HPDE6-E6E7 (cell line): ENCODE measurements at regions not wholly inside any gene's neighbourhood (a gene's known extent, or its start where the extent isn't known, plus 50 kb on each side); places are given as distances from the start of the nearest gene placed in this dataset.
"Not testable (repeated sequence)": the region's sequence is repeated elsewhere in the genome, so short reads cannot be mapped to it uniquely, and the experiment has no call there.

Source experiments
- DNase-seq: peaks from one replicate; pipeline ENCODE4 v3.0.0; 2011; ENCODE audit warnings: missing footprints; ENCODE audit errors: extremely low spot score

DNA sequence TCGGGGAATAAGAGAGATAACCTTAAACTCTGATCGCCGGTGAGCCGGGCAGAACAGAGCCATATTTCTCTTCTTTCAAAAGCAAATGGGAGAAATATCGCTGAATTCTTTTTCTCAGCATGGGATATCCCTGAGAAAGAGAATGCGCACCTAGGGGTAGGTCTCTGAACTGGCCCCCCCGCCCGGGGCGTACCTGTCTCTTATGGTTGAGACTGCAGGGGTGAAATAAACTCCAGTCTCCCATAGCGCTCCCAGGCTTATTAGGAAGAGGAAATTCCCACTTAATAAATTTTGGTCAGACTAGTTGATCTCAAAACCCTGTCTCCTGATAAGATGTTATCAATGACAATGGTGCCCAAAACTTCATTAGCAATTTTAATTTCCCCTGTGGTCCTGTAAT is 58.8 kb upstream of the ADAMTS5 start:
- DNase-seq: not testable (repeated sequence)

DNA sequence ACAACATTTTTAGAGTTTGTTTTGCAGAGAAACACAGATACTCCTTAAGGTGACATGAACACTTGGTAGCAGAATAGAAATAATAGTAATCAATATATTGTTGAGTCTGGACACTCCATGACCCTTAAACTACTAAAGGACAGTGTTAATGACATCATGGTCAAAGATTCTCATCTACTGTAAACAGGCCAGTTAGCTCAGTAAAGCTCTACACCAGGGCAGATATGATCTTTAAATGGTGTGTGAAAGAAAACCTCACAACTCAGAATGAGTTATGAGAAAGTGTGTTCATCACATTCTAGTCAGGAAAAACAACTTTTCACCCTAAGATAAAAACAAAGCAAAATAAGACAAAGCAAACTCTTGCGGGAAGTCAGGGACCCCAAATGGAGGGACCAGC is 58.1 kb upstream of the ADAMTS5 start:
- no peak for DNase-seq

DNA sequence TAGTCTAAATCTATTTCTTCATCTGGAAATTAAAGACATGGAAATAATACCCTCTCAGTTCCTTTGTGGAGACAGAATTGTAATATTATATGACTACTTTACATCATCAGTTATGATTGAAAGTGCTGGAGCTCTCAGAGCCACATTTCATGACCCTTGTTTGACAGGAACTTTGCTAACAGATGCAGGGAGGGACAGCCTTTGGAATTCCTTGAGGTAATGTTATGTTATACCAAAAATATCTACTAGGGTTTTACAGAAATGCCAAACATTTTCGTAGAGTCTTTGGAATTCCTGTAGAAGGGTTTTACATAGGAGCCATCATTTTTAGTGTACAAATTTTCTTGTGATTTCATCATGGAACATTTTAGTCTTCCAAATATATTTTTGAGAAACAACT is 57.4 kb upstream of the ADAMTS5 start:
- no peak for DNase-seq

DNA sequence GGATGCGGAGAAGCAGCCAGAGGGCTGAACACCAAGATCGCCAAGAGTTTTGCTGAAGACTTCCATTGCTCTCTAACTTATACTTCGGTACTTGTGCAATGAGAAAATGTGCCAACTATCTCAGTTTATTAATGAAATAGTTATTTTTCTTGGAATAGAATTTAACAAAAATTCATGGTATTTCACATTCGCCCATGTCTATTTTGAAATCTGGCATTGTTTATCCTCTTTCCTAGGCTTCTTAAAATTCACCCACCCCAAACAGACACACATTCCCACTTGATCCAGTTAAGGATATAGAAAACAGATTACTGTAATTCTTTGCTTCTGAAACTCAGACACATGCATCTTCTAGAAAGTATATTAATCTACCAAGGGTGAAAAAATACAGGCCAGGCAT is 56.3 kb upstream of the ADAMTS5 start:
- no peak for DNase-seq

- DNase-seq: no peak
These were observed 54.9 kb upstream of the ADAMTS5 start for GRCh38 chr21:27021801-27022200.

DNA sequence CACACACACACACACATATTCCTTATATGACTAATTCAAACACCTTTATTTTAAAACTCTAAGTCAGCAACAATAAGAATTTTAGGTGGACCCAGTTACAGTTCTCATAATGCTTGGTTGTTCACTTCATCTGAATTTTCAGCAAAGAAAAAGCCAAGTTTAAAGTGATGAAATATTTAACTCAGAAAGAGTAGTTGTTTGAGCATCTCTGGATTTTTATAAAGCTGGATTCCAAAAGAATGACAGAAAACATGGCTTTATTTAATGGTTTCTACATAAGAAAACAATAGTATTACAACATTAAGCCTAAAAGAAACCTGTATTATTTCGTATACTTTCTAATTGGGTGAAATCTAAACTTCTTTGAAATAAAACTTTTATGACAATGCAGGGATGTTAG is 54.2 kb upstream of the ADAMTS5 start:
- no peak for DNase-seq

- no peak for DNase-seq
These were observed 50.4 kb upstream of the ADAMTS5 start for GRCh38 chr21:27017246-27017645.
